Ovary (tissue), 3 donors: ENCODE measurements at regions not wholly inside any gene's neighbourhood (a gene's known extent, or its start where the extent isn't known, plus 50 kb on each side); places are given as distances from the start of the nearest gene placed in this dataset.

Source experiments
- POLR2A ChIP-seq: fragments of 450-650 bp; IDR thresholded peaks from one replicate; pipeline ENCODE4 v1.6.1; 2017; ENCODE audit warnings: antibody characterized with exemption, mild to moderate bottlenecking, moderate library complexity
- TF ChIP-seq, protein P1 (sequence below), 3 donors: fragments of 450-650 bp in 2 of 3; fragments of 200-600 bp in 1 of 3; IDR thresholded peaks; one replicate each; pipeline versions ENCODE4 v1.5.1 to v1.8.0; 2016 to 2022; ENCODE audit warnings: antibody characterized with exemption in 3 of 3, mild to moderate bottlenecking in 1 of 3
- donor health status: DM: no; HTN: no; CAD: no.

DNA sequence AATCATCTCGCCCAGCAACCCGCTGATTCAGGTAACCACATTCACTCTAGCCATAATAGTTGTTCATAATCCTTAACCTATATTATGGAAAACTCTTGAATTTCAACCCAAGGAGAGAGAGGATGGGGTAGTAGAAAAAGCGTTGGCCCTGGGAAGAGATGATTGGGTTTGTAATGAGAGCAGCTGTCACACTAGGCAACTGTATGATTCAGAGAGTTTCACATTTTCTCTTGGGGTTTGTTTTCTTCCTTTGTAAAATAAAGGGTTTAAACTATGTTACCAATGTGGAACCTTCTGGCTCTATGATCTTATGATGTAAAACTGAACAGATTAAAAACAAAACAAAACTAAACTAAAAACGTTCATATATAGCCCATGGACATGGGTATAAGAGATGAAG lies 705.2 kb upstream of the IGFBP3 start:
- TF ChIP-seq, protein P1, sequence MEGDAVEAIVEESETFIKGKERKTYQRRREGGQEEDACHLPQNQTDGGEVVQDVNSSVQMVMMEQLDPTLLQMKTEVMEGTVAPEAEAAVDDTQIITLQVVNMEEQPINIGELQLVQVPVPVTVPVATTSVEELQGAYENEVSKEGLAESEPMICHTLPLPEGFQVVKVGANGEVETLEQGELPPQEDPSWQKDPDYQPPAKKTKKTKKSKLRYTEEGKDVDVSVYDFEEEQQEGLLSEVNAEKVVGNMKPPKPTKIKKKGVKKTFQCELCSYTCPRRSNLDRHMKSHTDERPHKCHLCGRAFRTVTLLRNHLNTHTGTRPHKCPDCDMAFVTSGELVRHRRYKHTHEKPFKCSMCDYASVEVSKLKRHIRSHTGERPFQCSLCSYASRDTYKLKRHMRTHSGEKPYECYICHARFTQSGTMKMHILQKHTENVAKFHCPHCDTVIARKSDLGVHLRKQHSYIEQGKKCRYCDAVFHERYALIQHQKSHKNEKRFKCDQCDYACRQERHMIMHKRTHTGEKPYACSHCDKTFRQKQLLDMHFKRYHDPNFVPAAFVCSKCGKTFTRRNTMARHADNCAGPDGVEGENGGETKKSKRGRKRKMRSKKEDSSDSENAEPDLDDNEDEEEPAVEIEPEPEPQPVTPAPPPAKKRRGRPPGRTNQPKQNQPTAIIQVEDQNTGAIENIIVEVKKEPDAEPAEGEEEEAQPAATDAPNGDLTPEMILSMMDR (IDR thresholded peaks at IDR 0.05), result no peak
- TF ChIP-seq POLR2A, result no peak
